ENCODE measurements at regions not wholly inside any gene's neighbourhood (a gene's known extent, or its start where the extent isn't known, plus 50 kb on each side); places are given as distances from the start of the nearest gene placed in this dataset.

- Histone ChIP-seq H3K4me3 (no peak overlapping the region), H3K27ac (replicated peaks in 1 of 4) (no peak overlapping the region), H3K9me3 (peaks cover 0 to 9% (median 3%) of the 10 kb centered on the region in 4 donors), H3K27me3 (no peaks in the 10 kb centered on the region), H3K36me3 (no peaks in the 10 kb centered on the region), H3K4me1 (no peaks in the 10 kb centered on the region)
- intact Hi-C loops (cut with DNase I): no loop called here
- WGBS: 76% methylated on average over 1 of the region's 1 CpG
- no peak for DNase-seq (ENCODE audit: extremely low spot score)
- no peak for TF ChIP-seq EP300 (IDR thresholded peaks at IDR 0.05)
- TF ChIP-seq CTCF (IDR thresholded peaks at IDR 0.05): no peak
- TF ChIP-seq POLR2AphosphoS5 (IDR thresholded peaks at IDR 0.05): no peak
- no peak for TF ChIP-seq POLR2A (IDR thresholded peaks at IDR 0.05; ENCODE audit: low read depth)
Observed at GRCh38 chr4:31929676-31930345, 1209.6 kb downstream of the PCDH7 start.

GRCh38 chr4:31946456-31946855 is 1226.3 kb downstream of the PCDH7 start:
- Histone ChIP-seq H3K27me3 (no peaks in the 10 kb centered on the region), H3K27ac (replicated peaks in 1 of 4) (no peak overlapping the region), H3K36me3 (no peaks in the 10 kb centered on the region), H3K4me3 (no peak overlapping the region), H3K4me1 (no peaks in the 10 kb centered on the region), H3K9me3 (no peaks in the 10 kb centered on the region)
- TF ChIP-seq CTCF (IDR thresholded peaks at IDR 0.05): no peak
- no peak for TF ChIP-seq EP300 (IDR thresholded peaks at IDR 0.05)
- TF ChIP-seq POLR2A (IDR thresholded peaks at IDR 0.05; ENCODE audit: low read depth): no peak
- no peak for TF ChIP-seq POLR2AphosphoS5 (IDR thresholded peaks at IDR 0.05)
- intact Hi-C loops (cut with DNase I): no loop called here
- WGBS: 40% methylated on average over 2 of the region's 3 CpGs
- DNase-seq (ENCODE audit: extremely low spot score): no peak

GRCh38 chr4:31947101-31947500 is 1226.9 kb downstream of the PCDH7 start:
- no peak for TF ChIP-seq EP300 (IDR thresholded peaks at IDR 0.05)
- TF ChIP-seq POLR2AphosphoS5 (IDR thresholded peaks at IDR 0.05): no peak
- no peak for TF ChIP-seq POLR2A (IDR thresholded peaks at IDR 0.05; ENCODE audit: low read depth)
- TF ChIP-seq CTCF (IDR thresholded peaks at IDR 0.05): no peak
- Histone ChIP-seq H3K4me3 (no peak overlapping the region), H3K9me3 (no peaks in the 10 kb centered on the region), H3K27me3 (no peaks in the 10 kb centered on the region), H3K27ac (replicated peaks in 1 of 4) (no peak overlapping the region), H3K4me1 (no peaks in the 10 kb centered on the region), H3K36me3 (no peaks in the 10 kb centered on the region)
- intact Hi-C loops (cut with DNase I): no loop called here
- WGBS: 88% methylated on average over 1 of the region's 1 CpG
- DNase-seq (ENCODE audit: extremely low spot score): no peak

GRCh38 chr4:31949045-31949444 is 1228.9 kb downstream of the PCDH7 start:
- Histone ChIP-seq H3K27ac (replicated peaks in 1 of 4) (no peak overlapping the region), H3K27me3 (no peaks in the 10 kb centered on the region), H3K4me3 (no peak overlapping the region), H3K36me3 (no peaks in the 10 kb centered on the region), H3K9me3 (no peaks in the 10 kb centered on the region), H3K4me1 (no peaks in the 10 kb centered on the region)
- no peak for DNase-seq (ENCODE audit: extremely low spot score)
- TF ChIP-seq CTCF (IDR thresholded peaks at IDR 0.05) (no peak), POLR2A (IDR thresholded peaks at IDR 0.05; ENCODE audit: low read depth) (no peak), POLR2AphosphoS5 (IDR thresholded peaks at IDR 0.05) (no peak), EP300 (IDR thresholded peaks at IDR 0.05) (no peak)
- intact Hi-C loops (cut with DNase I): no loop called here
- WGBS: 90% methylated on average over 5 of the region's 5 CpGs

- DNase-seq (ENCODE audit: extremely low spot score): no peak
- intact Hi-C loops (cut with DNase I): no loop called here
- no peaks in the 10 kb centered on the region for H3K36me3 ChIP-seq
- WGBS: 76% methylated on average over 2 of the region's 2 CpGs
- H3K9me3 ChIP-seq: no peaks in the 10 kb centered on the region
- no peak overlapping the region for H3K27ac ChIP-seq (replicated peaks in 1 of 4)
- no peaks in the 10 kb centered on the region for H3K4me1 ChIP-seq
- H3K27me3 ChIP-seq: no peaks in the 10 kb centered on the region
- TF ChIP-seq EP300 (IDR thresholded peaks at IDR 0.05): no peak
- no peak for TF ChIP-seq CTCF (IDR thresholded peaks at IDR 0.05)
- no peak for TF ChIP-seq POLR2AphosphoS5 (IDR thresholded peaks at IDR 0.05)
- no peak for TF ChIP-seq POLR2A (IDR thresholded peaks at IDR 0.05; ENCODE audit: low read depth)
- H3K4me3 ChIP-seq: no peak overlapping the region
Observed at GRCh38 chr4:31955346-31955745, 1235.2 kb downstream of the PCDH7 start.
